ENCODE measurements at regions not wholly inside any gene's neighbourhood (a gene's known extent, or its start where the extent isn't known, plus 50 kb on each side); places are given as distances from the start of the nearest gene placed in this dataset.

GRCh38 chr3:147895509-147895908 is 486.3 kb downstream of the ZIC1 start:
- TF ChIP-seq POLR2A (IDR thresholded peaks at IDR 0.05) = no peak
- TF ChIP-seq CTCF (IDR thresholded peaks at IDR 0.05) = no peak

Data from gastroesophageal sphincter (tissue), 3 donors.